Activated CD4-positive, CD25-positive, alpha-beta regulatory T cell treated with anti-CD3 and anti-CD28 coated beads, Interleukin-2, amount 50 U/mL, for 72 hours (primary cell): ENCODE measurements at regions not wholly inside any gene's neighbourhood (a gene's known extent, or its start where the extent isn't known, plus 50 kb on each side); places are given as distances from the start of the nearest gene placed in this dataset.
A peak's percentile ranks its signal among the peaks of the same experiment; 100 is the strongest.

Source experiments
- DNase-seq: peaks from one replicate; pipeline ENCODE4 v3.0.0; 2021

- DNase-seq, result peak; percentile 46
Measured at GRCh38 chr14:97703006-97703760, 906.0 kb downstream of the VRK1 start.

- no peak for DNase-seq
Measured at GRCh38 chr14:97704316-97704885, 907.2 kb downstream of the VRK1 start.

GRCh38 chr14:97705107-97705506 is 907.9 kb downstream of the VRK1 start:
- no peak for DNase-seq

GRCh38 chr14:97705976-97706375 is 908.8 kb downstream of the VRK1 start:
- peak; percentile 31 for DNase-seq

- DNase-seq, result peak; percentile 32
Measured at GRCh38 chr14:97706819-97707218, 909.6 kb downstream of the VRK1 start.

DNA sequence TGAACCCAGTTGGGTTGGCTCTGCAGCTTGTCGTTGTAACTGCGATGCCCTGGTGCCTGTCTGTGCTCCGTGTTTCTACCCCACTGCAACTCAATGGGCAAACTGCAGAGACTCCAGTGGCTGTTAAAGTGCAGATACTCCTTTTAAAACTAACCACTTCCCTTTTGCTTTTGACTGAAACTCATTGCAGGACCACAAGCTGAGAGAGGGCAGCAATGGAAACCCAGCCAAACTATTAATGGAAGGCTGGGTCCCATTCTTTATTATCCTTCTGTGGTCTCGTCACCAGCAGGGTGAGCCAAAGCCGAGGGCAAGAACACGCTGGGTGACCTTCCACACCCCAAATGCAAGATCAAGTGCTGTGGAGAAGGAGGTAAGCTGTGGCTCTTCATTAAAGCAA is 910.4 kb downstream of the VRK1 start:
- DNase-seq, result peak; percentile 33

- peak; percentile 39 for DNase-seq
Measured at GRCh38 chr14:97709552-97709951, 912.4 kb downstream of the VRK1 start.

DNA sequence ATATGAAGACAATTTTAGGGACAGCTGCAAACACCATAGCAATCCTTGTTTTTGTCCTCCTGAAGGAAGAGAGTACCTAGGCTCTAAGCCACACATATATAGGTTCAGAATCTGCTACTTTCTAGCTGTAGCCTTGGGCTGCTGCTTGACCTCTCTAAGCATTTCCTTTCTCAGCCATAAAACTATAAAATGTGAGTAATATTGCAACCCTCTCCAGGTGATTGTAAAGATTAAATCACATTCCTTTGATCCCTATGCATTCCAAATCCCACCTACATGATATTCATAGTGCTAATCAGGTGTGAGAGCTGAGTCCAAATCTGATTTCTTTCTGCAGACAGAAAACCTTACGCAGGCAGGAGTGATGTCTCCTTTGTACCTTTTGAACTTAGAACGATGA is 913.5 kb downstream of the VRK1 start:
- no peak for DNase-seq

GRCh38 chr14:97712471-97712870 is 915.3 kb downstream of the VRK1 start:
- DNase-seq, result no peak

DNA sequence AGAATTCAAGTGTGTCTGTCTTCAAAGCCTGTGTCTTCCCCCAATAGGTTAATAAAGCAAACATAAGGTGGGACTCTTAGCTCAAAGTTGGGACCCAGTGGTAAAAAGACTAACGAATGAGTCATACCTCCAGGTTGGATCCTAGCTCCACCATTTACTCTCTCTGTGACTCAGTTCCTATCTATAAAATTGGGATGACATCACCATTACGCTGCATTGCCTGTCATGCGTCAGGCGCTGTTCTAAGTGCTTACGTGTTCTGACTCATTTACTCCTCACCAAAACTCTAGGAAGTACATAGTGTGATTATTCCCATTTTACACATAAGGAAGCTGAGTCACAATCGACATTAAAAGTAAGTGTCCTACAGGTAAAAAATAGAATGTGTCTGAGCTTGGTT is 915.8 kb downstream of the VRK1 start:
- no peak for DNase-seq

DNA sequence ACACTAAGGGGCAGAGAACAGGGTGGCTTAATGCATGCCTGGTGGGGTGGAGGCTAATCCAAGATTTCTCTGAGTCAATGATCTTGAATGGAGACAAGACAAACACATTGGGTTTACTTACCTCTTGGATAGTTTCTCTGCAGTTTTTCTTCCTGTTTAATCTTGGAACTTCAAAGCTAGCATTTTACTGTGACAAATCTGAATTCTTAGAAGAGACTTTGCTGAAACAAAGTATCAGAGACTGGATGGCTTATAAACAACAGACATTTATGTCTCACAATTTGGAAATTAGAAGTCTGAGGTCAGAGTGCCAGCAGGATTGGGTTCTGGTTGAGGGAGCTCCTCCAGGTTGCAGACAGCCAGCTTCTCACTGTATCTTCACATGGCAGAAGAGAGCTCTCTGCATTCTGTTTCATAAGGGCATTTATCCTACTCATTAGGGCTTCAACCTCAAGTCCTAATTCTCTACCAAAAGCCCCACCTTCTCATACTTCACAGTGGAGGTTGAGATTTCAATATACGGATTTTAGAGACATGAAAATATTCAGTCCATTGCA is 921.8 kb downstream of the VRK1 start:
- no peak for DNase-seq

GRCh38 chr14:97719931-97720330 is 922.7 kb downstream of the VRK1 start:
- no peak for DNase-seq

GRCh38 chr14:97723351-97723750 is 926.2 kb downstream of the VRK1 start:
- no peak for DNase-seq

DNA sequence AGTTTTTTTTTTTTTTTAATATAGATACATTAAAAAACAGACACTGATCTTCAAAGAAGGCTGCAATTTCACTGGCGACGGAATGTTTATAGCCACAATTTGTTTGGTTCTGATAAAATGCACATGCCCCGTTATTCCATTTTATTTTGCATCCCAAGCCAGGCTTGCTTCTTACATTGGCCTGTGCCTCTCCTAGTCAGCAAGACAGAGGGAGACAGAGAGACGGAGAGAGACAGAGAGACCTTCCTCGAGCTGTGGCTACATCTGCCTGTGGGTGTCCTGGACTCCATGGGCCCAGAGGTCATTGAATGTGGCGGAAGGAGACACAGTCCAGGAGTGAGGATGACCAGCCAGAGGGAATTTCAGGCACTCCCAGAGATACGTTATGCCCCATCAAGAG is 926.6 kb downstream of the VRK1 start:
- DNase-seq, result no peak

- peak; percentile 52 for DNase-seq
Measured at GRCh38 chr14:97724265-97724731, 927.1 kb downstream of the VRK1 start.

DNA sequence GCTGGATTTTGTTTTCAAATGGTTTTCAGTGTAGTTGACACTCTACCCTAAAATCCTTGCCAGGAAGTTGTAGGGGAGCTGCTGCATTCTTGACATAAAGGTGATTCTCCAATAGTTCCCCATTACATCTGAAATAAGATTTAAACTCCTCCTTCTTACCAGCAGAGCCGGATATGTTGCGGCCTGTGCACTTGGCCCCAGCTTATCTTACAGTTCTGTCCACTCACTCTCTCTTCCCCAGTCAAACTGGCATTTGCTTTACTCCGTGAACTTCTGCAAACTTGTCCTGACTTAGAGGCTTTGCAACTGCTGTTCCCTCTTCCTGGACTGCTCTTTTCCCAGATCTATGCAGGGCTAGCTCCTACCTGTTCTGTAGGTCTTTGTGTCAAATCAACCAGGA is 929.5 kb downstream of the VRK1 start:
- no peak for DNase-seq

DNA sequence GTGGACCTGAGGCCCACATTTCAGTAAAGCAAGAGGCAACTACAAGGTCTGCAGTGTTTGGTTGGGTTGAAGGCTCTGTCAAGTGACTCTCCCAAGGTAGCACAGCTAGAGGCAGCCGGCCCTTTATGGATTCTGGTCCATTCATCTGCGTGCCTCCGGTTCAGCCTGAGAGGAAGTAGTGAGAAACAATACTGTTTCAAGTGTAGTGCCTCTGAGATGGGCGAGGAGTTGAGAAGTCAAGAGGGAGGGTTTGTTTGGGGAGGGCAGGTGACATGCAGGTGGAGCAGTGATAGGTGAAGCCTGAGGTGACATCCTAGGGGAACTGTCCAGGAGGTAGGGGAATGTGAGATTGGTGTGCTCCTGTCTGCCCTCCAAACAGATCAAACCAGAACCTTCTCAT is 933.5 kb downstream of the VRK1 start:
- no peak for DNase-seq

- no peak for DNase-seq
Measured at GRCh38 chr14:97731800-97732199, 934.6 kb downstream of the VRK1 start.

- no peak for DNase-seq
Measured at GRCh38 chr14:97747316-97747715, 950.1 kb downstream of the VRK1 start.

- no peak for DNase-seq
Measured at GRCh38 chr14:97748616-97749015, 951.4 kb downstream of the VRK1 start.

DNA sequence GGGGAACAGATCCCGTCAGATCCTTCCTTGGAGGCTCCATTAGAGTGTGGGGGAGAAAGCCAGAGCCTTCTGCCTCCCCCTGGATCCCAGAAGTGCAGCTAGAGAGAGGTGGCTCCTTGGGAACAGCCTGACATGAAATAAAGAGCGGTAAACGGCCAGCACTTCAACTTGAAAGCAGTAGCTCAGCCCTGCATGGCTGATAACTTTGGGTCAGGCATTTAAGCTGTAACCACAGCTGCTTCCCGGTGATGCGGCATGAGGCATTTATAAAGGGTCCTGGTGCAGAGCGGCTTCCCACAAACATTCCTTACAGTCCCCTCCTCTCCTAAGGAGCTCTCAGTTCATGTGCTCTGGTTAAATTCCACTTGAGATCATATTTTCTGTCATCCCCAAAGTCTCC is 960.3 kb downstream of the VRK1 start:
- DNase-seq, result no peak

DNA sequence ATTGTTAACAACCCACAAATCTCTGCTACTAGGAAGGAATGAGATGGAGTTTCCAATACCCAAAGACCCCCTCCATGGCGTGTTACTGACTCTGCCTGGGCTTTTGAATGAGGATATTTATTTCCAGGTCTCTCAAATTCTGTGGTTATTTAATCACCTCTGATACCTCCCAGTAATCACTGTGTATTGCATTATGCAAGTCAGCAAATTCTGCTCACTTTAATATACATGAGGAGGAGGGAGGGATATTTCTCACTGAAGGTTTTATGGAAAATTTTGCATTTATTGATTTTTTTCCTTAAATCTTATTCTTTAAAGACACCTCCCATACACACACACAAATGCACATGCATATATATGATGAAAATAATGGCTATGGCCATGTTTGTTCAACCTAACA is 962.9 kb downstream of the VRK1 start:
- no peak for DNase-seq

GRCh38 chr14:97762386-97762785 is 965.2 kb downstream of the VRK1 start:
- no peak for DNase-seq

DNA sequence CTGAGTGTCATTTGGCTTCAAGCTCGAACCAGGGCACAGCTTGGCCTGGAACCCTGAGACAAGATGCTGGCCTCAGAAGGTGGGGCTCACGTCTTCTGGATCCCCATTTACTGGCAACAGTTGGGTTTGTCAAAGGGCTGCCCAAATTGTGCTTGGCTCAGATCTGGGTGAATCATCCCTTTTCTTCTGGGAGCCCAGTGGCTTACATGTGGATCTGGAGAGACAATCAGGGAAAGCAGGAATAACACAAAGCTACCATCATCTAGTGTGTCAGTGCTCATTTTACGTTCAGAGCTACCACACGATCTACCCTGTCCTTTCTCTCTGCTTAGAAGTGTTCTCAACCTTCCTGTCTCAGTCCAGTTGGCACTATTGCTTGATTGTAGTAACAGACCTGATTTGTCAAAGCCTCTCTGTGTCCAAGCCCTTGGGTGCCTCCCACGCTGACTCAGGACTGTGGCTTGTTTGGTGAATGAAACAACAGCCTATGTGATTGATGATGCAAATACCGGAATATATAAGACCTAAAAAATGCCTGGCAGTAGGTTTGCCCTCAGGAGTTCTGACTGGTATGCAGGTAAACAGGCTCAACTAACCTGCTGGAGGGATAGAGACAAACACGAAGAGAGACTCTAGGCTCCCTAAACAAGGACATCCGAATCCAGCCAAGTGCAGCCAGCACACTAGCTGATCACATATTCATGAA is 974.3 kb downstream of the VRK1 start:
- DNase-seq, result no peak
